OCI-LY3 (cell line): ENCODE measurements at regions not wholly inside any gene's neighbourhood (a gene's known extent, or its start where the extent isn't known, plus 50 kb on each side); places are given as distances from the start of the nearest gene placed in this dataset.
A peak's percentile ranks its signal among the peaks of the same experiment; 100 is the strongest.

Experiments
- H2AFZ ChIP-seq: fragments of 200-600, 300-600 bp; shearing (Covaris generic); 2 replicates; pipeline ENCODE4 v1.6.0; 2014; ENCODE audit warnings: antibody characterized with exemption, low read depth, low read length
- H3K27ac ChIP-seq: fragments of 200-600, 300-600 bp; sonication (generic); 2 replicates; pipeline ENCODE4 v1.5.1; 2014; ENCODE audit warnings: mild to moderate bottlenecking, low read length, moderate library complexity, mixed read lengths
- H3K27me3 ChIP-seq: fragments of 200-600, 300-600 bp; sonication (generic); 2 replicates; pipeline ENCODE4 v1.6.1; 2014; ENCODE audit warnings: low read depth, low read length, mixed read lengths
- H3K36me3 ChIP-seq: fragments of 200-600, 300-600 bp; sonication (generic); replicated peaks from 2 replicates; pipeline ENCODE3; 2014; ENCODE audit warnings: low read depth, low read length, mixed read lengths
- H3K4me1 ChIP-seq: fragments of 300-600, 200-600 bp; sonication (generic); 2 replicates; pipeline ENCODE4 v1.6.1; 2014; ENCODE audit warnings: low read length, mixed read lengths
- H3K4me2 ChIP-seq: fragments of 200-600, 300-600 bp; sonication (generic); 2 replicates; pipeline ENCODE4 v1.6.1; 2014; ENCODE audit warnings: low read length, mixed read lengths
- H3K4me3 ChIP-seq: fragments of 300-600, 200-600 bp; sonication (generic); 2 replicates; pipeline ENCODE4 v1.5.1; 2014; ENCODE audit warnings: antibody characterized with exemption, mild to moderate bottlenecking, low read length, moderate library complexity
- H3K79me2 ChIP-seq: fragments of 300-600, 200-600 bp; shearing (Covaris generic); 2 replicates; pipeline ENCODE4 v1.6.1; 2014; ENCODE audit warnings: mild to moderate bottlenecking, low read length, mixed read lengths
- H3K9ac ChIP-seq: fragments of 300-600, 200-600 bp; shearing (Covaris generic); 2 replicates; pipeline ENCODE4 v1.6.0; 2014; ENCODE audit warnings: mild to moderate bottlenecking, low read length, moderate library complexity
- H3K9me3 ChIP-seq: fragments of 200-600, 300-600 bp; shearing (Covaris generic); 2 replicates; pipeline ENCODE4 v1.6.1; 2014; ENCODE audit warnings: low read length, mixed read lengths; ENCODE audit not compliant: insufficient read depth
- H4K20me1 ChIP-seq: fragments of 200-600, 300-600 bp; sonication (generic); 2 replicates; pipeline ENCODE4 v1.6.1; 2016; ENCODE audit warnings: low read length, mixed read lengths; ENCODE audit not compliant: insufficient read depth
- CTCF ChIP-seq: fragments of 200-600, 300-600 bp; sonication (generic); IDR thresholded peaks from 2 replicates; pipeline ENCODE4 v1.5.1; 2014; ENCODE audit warnings: antibody characterized with exemption, low read length, low read depth
- EZH2phosphoT487 ChIP-seq: fragments of 200-600 bp; shearing (Covaris generic); IDR thresholded peaks from 2 replicates; pipeline ENCODE4 v1.6.1; 2018; ENCODE audit warnings: antibody characterized with exemption, mixed run types, low read depth

GRCh38 chr6:134451529-134451928 is 133.6 kb upstream of the SGK1 start:
- Histone ChIP-seq H3K79me2 (no peaks in the 10 kb centered on the region), H3K27ac (no peak overlapping the region), H3K4me2 (0 out of 2 replicates have a peak overlapping the region, but pooled peaks have one; percentile 33), H3K27me3 (no peaks in the 10 kb centered on the region), H3K9ac (no peak overlapping the region), H2AFZ (0 out of 2 replicates have a peak overlapping the region, but pooled peaks have one; percentile 18), H3K36me3 (no peaks in the 10 kb centered on the region), H3K4me3 (no peak overlapping the region), H4K20me1 (no peaks in the 10 kb centered on the region), H3K9me3 (no peaks in the 10 kb centered on the region), H3K4me1 (peaks cover 49% of the 10 kb centered on the region)
- TF ChIP-seq EZH2phosphoT487 (no peak), CTCF (peak; percentile 39)

GRCh38 chr6:134449781-134450180 is 131.9 kb upstream of the SGK1 start:
- H2AFZ ChIP-seq, result 0 out of 2 replicates have a peak overlapping the region, but pooled peaks have one; percentile 57
- no peak for TF ChIP-seq EZH2phosphoT487
- TF ChIP-seq CTCF, result no peak
- H3K27ac ChIP-seq, result 0 out of 2 replicates have a peak overlapping the region, but pooled peaks have one; percentile 7

GRCh38 chr6:134449004-134449403 is 131.1 kb upstream of the SGK1 start:
- no peak for TF ChIP-seq EZH2phosphoT487
- no peak for TF ChIP-seq CTCF
- Histone ChIP-seq H3K79me2 (no peaks in the 10 kb centered on the region), H3K4me3 (no peak overlapping the region), H3K27me3 (no peaks in the 10 kb centered on the region), H4K20me1 (no peaks in the 10 kb centered on the region), H3K4me1 (peaks cover 57% of the 10 kb centered on the region), H3K4me2 (no peak overlapping the region), H2AFZ (peak overlapping the region; percentile 33; the same call in 1 of the 2 replicates), H3K9me3 (no peaks in the 10 kb centered on the region), H3K36me3 (no peaks in the 10 kb centered on the region), H3K9ac (no peak overlapping the region), H3K27ac (peak overlapping the region; percentile 71)

More at GRCh38 chr6:134449781-134450180, 131.9 kb upstream of the SGK1 start:
- Histone ChIP-seq H3K79me2 (no peaks in the 10 kb centered on the region), H3K9me3 (no peaks in the 10 kb centered on the region), H3K4me3 (no peak overlapping the region), H3K27me3 (no peaks in the 10 kb centered on the region), H3K4me1 (peaks cover 57% of the 10 kb centered on the region), H3K36me3 (no peaks in the 10 kb centered on the region), H3K9ac (no peak overlapping the region), H3K4me2 (no peak overlapping the region), H4K20me1 (no peaks in the 10 kb centered on the region)

GRCh38 chr6:134447883-134448387 is 130.0 kb upstream of the SGK1 start:
- Histone ChIP-seq H3K9ac (no peak overlapping the region), H3K4me2 (peak overlapping the region; percentile 62), H3K79me2 (no peaks in the 10 kb centered on the region), H3K27ac (peak overlapping the region; percentile 71), H2AFZ (no peak overlapping the region), H3K27me3 (no peaks in the 10 kb centered on the region), H4K20me1 (no peaks in the 10 kb centered on the region), H3K4me1 (peaks cover 61% of the 10 kb centered on the region), H3K9me3 (no peaks in the 10 kb centered on the region), H3K4me3 (0 out of 2 replicates have a peak overlapping the region, but pooled peaks have one; percentile 36), H3K36me3 (no peaks in the 10 kb centered on the region)
- TF ChIP-seq EZH2phosphoT487 (no peak), CTCF (no peak)
